OCI-LY3 (cell line): ENCODE measurements at regions not wholly inside any gene's neighbourhood (a gene's known extent, or its start where the extent isn't known, plus 50 kb on each side); places are given as distances from the start of the nearest gene placed in this dataset.
"Not testable (repeated sequence)": the region's sequence is repeated elsewhere in the genome, so short reads cannot be mapped to it uniquely, and the experiment has no call there.

Source experiments
- CTCF ChIP-seq: fragments of 200-600, 300-600 bp; sonication (generic); IDR thresholded peaks from 2 replicates; pipeline ENCODE4 v1.5.1; 2014; ENCODE audit warnings: antibody characterized with exemption, low read length, low read depth
- EZH2phosphoT487 ChIP-seq: fragments of 200-600 bp; shearing (Covaris generic); IDR thresholded peaks from 2 replicates; pipeline ENCODE4 v1.6.1; 2018; ENCODE audit warnings: antibody characterized with exemption, mixed run types, low read depth

GRCh38 chr7:103225798-103226197 lies 71.4 kb upstream of the PMPCB start:
- TF ChIP-seq CTCF, EZH2phosphoT487: not testable (repeated sequence)
